GM23338 (cell line): ENCODE measurements at regions not wholly inside any gene's neighbourhood (a gene's known extent, or its start where the extent isn't known, plus 50 kb on each side); places are given as distances from the start of the nearest gene placed in this dataset.

Source experiments
- ATAC-seq: fragments of 200-7000 bp; cut with Tn5 transposase; 3 replicates; pipeline ENCODE4 v1.9.1; 2020
- DNase-seq: peaks from one replicate; pipeline ENCODE4 v3.0.0-alpha.2; 2015; ENCODE audit warnings: low spot score
- H2AFZ ChIP-seq: fragments of 200-600 bp; sonication (generic); 2 replicates; pipeline ENCODE4 v1.8.0; 2016; ENCODE audit warnings: antibody characterized with exemption, mild to moderate bottlenecking, moderate library complexity
- H3F3A ChIP-seq: fragments of 200-600 bp; sonication (generic); replicated peaks from 2 replicates; pipeline ENCODE4 v1.8.0; 2017; ENCODE audit warnings: antibody characterized with exemption, mixed run types, low read depth
- H3K27ac ChIP-seq: fragments of 200-600 bp; sonication (generic); 2 replicates; pipeline ENCODE4 v1.6.1; 2016; ENCODE audit warnings: low read depth
- H3K27me3 ChIP-seq: fragments of 200-600 bp; sonication (generic); 2 replicates; pipeline ENCODE4 v1.8.0; 2016; ENCODE audit warnings: mild to moderate bottlenecking, mixed run types, moderate library complexity; ENCODE audit not compliant: insufficient read depth
- H3K36me3 ChIP-seq: fragments of 200-600 bp; sonication (generic); 2 replicates; pipeline ENCODE4 v1.8.0; 2016; ENCODE audit warnings: mild to moderate bottlenecking; ENCODE audit not compliant: insufficient read depth
- H3K4me1 ChIP-seq: fragments of 200-600 bp; sonication (generic); 2 replicates; pipeline ENCODE4 v1.8.0; 2016; ENCODE audit warnings: mild to moderate bottlenecking, moderate library complexity; ENCODE audit not compliant: insufficient read depth
- H3K4me2 ChIP-seq: fragments of 200-600 bp; sonication (generic); 2 replicates; pipeline ENCODE4 v1.7.1; 2017; ENCODE audit warnings: mixed run types
- H3K4me3 ChIP-seq: fragments of 200-600 bp; sonication (generic); 2 replicates; pipeline ENCODE4 v1.6.1; 2016; ENCODE audit warnings: mixed run types
- H3K79me2 ChIP-seq: fragments of 200-600 bp; sonication (generic); replicated peaks from 2 replicates; pipeline ENCODE4 v1.8.0; 2017; ENCODE audit warnings: mild to moderate bottlenecking; ENCODE audit not compliant: insufficient read depth
- H3K9me2 ChIP-seq: fragments of 200-600 bp; sonication (generic); 2 replicates; pipeline ENCODE4 v1.8.0; 2017; ENCODE audit not compliant: insufficient read depth
- H4K20me1 ChIP-seq: fragments of 200-600 bp; sonication (generic); replicated peaks from 2 replicates; pipeline ENCODE4 v1.8.0; 2017; ENCODE audit warnings: mild to moderate bottlenecking; ENCODE audit not compliant: insufficient read depth
- H3K27ac Mint-ChIP-seq: 2 replicates; pipeline ENCODE4 v1.8.0; 2020; ENCODE audit warnings: inconsistent platforms, mild to moderate bottlenecking, moderate library complexity, mixed read lengths
- H3K27me3 Mint-ChIP-seq: 3 replicates; pipeline ENCODE4 v1.8.0; 2022; ENCODE audit warnings: low read depth, mild to moderate bottlenecking, moderate library complexity, mixed read lengths, inconsistent platforms; ENCODE audit not compliant: insufficient read depth, poor library complexity
- H3K36me3 Mint-ChIP-seq: 3 replicates; pipeline ENCODE4 v1.8.0; 2021; ENCODE audit warnings: low read depth, mild to moderate bottlenecking, inconsistent platforms, moderate library complexity, mixed read lengths
- H3K4me1 Mint-ChIP-seq: 3 replicates; pipeline ENCODE4 v1.8.0; 2020; ENCODE audit warnings: mild to moderate bottlenecking, inconsistent platforms, mixed read lengths
- H3K4me3 Mint-ChIP-seq: 3 replicates; pipeline ENCODE4 v1.8.0; 2021; ENCODE audit warnings: moderate library complexity, mild to moderate bottlenecking, inconsistent platforms, mixed read lengths
- H3K9me3 Mint-ChIP-seq: 3 replicates; pipeline ENCODE4 v1.8.0; 2020; ENCODE audit warnings: moderate library complexity, mild to moderate bottlenecking, inconsistent platforms, mixed read lengths
- CREB1 ChIP-seq: fragments of 250-450 bp; sonication (Bioruptor Pico); IDR thresholded peaks from 2 replicates; pipeline ENCODE4 v1.5.0; 2020; ENCODE audit warnings: low read depth, mild to moderate bottlenecking, moderate library complexity
- NANOG ChIP-seq: IDR thresholded peaks from 2 replicates; pipeline ENCODE4 v1.6.1; 2016; ENCODE audit warnings: antibody characterized with exemption, borderline replicate concordance
- POLR2AphosphoS5 ChIP-seq: IDR thresholded peaks from 2 replicates; pipeline ENCODE4 v1.6.1; 2016; ENCODE audit warnings: antibody characterized with exemption, low read depth
- REST ChIP-seq: IDR thresholded peaks from one replicate; pipeline ENCODE4 v1.6.1; 2018; ENCODE audit warnings: antibody characterized with exemption; ENCODE audit not compliant: unreplicated experiment
- ZNF331 ChIP-seq: fragments of 250-450 bp; sonication (Bioruptor Pico); IDR thresholded peaks from 2 replicates; pipeline ENCODE4 v1.5.0; 2020; ENCODE audit warnings: low read depth, mild to moderate bottlenecking, moderate library complexity
- TF ChIP-seq, protein P1 (sequence below): fragments of 250-450 bp; sonication (Bioruptor Pico); IDR thresholded peaks from 2 replicates; pipeline ENCODE4 v1.5.0; 2020; ENCODE audit warnings: mild to moderate bottlenecking, moderate library complexity

DNA sequence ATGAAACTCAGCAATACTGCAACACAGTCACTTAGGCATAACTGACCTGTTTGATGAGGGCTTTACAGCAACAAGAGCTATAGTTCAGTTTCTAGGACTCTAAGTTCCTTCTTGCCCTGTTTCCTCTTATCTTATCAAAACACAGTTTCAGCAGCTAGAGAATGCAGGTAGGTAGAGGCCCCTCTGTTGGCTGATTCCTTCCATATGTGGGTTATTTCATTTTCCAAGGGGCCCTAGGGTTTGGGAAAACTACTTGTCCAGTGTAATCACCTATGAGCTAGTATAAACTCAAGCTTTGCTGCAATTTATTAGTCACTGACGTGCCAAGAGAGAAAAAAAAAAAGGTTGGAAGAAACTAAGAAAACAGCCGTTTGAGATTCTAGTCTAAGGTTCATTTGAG, 607.7 kb upstream of the USP24 start (continued):
- no peak for TF ChIP-seq REST
- no peak for TF ChIP-seq ZNF331
- no peak for TF ChIP-seq POLR2AphosphoS5

DNA sequence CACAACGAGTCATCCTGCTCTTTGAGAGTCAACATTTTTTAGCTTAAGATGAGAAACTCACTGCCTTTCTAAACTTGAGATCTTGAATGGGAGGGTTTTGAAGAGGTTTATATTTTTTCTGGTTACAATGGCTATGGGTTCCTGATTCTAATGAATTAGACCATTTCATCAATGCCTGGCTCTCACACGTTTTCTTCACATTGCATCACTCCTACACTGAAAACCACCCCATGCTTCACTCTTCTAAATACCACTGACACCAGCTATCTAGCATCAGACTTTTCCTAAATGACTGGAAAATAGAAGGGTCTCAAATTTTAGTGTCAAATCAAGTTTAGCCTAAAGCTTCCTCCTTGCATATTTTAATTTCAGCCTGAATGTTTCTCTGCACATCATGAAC, 606.1 kb upstream of the USP24 start:
- Mint-ChIP-seq H3K4me1 (no peaks in the 10 kb centered on the region), H3K9me3 (no peaks in the 10 kb centered on the region), H3K36me3 (no peaks in the 10 kb centered on the region), H3K27me3 (peaks cover 3% of the 10 kb centered on the region), H3K4me3 (no peak overlapping the region), H3K27ac (no peak overlapping the region)
- Histone ChIP-seq H3K4me3 (no peak overlapping the region), H3K79me2 (no peaks in the 10 kb centered on the region), H3K36me3 (no peaks in the 10 kb centered on the region), H3K27me3 (no peaks in the 10 kb centered on the region), H3K4me2 (no peak overlapping the region), H2AFZ (no peak overlapping the region), H3F3A (no peaks in the 10 kb centered on the region), H3K27ac (no peak overlapping the region), H4K20me1 (no peaks in the 10 kb centered on the region), H3K4me1 (no peaks in the 10 kb centered on the region), H3K9me2 (0 out of 2 replicates have a peak, but pooled peaks cover 2% of the 10 kb centered on the region)
- no peak for DNase-seq
- no peak for TF ChIP-seq CREB1 (CRISPR knock-in tag)
- TF ChIP-seq, protein P1, sequence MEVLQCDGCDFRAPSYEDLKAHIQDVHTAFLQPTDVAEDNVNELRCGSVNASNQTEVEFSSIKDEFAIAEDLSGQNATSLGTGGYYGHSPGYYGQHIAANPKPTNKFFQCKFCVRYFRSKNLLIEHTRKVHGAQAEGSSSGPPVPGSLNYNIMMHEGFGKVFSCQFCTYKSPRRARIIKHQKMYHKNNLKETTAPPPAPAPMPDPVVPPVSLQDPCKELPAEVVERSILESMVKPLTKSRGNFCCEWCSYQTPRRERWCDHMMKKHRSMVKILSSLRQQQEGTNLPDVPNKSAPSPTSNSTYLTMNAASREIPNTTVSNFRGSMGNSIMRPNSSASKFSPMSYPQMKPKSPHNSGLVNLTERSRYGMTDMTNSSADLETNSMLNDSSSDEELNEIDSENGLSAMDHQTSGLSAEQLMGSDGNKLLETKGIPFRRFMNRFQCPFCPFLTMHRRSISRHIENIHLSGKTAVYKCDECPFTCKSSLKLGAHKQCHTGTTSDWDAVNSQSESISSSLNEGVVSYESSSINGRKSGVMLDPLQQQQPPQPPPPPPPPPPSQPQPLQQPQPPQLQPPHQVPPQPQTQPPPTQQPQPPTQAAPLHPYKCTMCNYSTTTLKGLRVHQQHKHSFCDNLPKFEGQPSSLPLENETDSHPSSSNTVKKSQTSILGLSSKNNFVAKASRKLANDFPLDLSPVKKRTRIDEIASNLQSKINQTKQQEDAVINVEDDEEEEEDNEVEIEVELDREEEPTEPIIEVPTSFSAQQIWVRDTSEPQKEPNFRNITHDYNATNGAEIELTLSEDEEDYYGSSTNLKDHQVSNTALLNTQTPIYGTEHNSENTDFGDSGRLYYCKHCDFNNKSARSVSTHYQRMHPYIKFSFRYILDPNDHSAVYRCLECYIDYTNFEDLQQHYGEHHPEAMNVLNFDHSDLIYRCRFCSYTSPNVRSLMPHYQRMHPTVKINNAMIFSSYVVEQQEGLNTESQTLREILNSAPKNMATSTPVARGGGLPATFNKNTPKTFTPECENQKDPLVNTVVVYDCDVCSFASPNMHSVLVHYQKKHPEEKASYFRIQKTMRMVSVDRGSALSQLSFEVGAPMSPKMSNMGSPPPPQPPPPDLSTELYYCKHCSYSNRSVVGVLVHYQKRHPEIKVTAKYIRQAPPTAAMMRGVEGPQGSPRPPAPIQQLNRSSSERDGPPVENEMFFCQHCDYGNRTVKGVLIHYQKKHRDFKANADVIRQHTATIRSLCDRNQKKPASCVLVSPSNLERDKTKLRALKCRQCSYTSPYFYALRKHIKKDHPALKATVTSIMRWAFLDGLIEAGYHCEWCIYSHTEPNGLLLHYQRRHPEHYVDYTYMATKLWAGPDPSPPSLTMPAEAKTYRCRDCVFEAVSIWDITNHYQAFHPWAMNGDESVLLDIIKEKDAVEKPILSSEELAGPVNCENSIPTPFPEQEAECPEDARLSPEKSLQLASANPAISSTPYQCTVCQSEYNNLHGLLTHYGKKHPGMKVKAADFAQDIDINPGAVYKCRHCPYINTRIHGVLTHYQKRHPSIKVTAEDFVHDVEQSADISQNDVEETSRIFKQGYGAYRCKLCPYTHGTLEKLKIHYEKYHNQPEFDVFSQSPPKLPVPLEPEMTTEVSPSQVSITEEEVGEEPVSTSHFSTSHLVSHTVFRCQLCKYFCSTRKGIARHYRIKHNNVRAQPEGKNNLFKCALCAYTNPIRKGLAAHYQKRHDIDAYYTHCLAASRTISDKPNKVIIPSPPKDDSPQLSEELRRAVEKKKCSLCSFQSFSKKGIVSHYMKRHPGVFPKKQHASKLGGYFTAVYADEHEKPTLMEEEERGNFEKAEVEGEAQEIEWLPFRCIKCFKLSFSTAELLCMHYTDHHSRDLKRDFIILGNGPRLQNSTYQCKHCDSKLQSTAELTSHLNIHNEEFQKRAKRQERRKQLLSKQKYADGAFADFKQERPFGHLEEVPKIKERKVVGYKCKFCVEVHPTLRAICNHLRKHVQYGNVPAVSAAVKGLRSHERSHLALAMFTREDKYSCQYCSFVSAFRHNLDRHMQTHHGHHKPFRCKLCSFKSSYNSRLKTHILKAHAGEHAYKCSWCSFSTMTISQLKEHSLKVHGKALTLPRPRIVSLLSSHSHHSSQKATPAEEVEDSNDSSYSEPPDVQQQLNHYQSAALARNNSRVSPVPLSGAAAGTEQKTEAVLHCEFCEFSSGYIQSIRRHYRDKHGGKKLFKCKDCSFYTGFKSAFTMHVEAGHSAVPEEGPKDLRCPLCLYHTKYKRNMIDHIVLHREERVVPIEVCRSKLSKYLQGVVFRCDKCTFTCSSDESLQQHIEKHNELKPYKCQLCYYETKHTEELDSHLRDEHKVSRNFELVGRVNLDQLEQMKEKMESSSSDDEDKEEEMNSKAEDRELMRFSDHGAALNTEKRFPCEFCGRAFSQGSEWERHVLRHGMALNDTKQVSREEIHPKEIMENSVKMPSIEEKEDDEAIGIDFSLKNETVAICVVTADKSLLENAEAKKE (CRISPR knock-in tag): no peak
- no peak for TF ChIP-seq NANOG
- no peak for ATAC-seq
